OCI-LY3 (cell line): ENCODE measurements at regions not wholly inside any gene's neighbourhood (a gene's known extent, or its start where the extent isn't known, plus 50 kb on each side); places are given as distances from the start of the nearest gene placed in this dataset.

Experiments
- H2AFZ ChIP-seq: fragments of 200-600, 300-600 bp; shearing (Covaris generic); 2 replicates; pipeline ENCODE4 v1.6.0; 2014; ENCODE audit warnings: antibody characterized with exemption, low read depth, low read length
- H3K27ac ChIP-seq: fragments of 200-600, 300-600 bp; sonication (generic); 2 replicates; pipeline ENCODE4 v1.5.1; 2014; ENCODE audit warnings: mild to moderate bottlenecking, low read length, moderate library complexity, mixed read lengths
- H3K27me3 ChIP-seq: fragments of 200-600, 300-600 bp; sonication (generic); 2 replicates; pipeline ENCODE4 v1.6.1; 2014; ENCODE audit warnings: low read depth, low read length, mixed read lengths
- H3K36me3 ChIP-seq: fragments of 200-600, 300-600 bp; sonication (generic); replicated peaks from 2 replicates; pipeline ENCODE3; 2014; ENCODE audit warnings: low read depth, low read length, mixed read lengths
- H3K4me1 ChIP-seq: fragments of 300-600, 200-600 bp; sonication (generic); 2 replicates; pipeline ENCODE4 v1.6.1; 2014; ENCODE audit warnings: low read length, mixed read lengths
- H3K4me2 ChIP-seq: fragments of 200-600, 300-600 bp; sonication (generic); 2 replicates; pipeline ENCODE4 v1.6.1; 2014; ENCODE audit warnings: low read length, mixed read lengths
- H3K4me3 ChIP-seq: fragments of 300-600, 200-600 bp; sonication (generic); 2 replicates; pipeline ENCODE4 v1.5.1; 2014; ENCODE audit warnings: antibody characterized with exemption, mild to moderate bottlenecking, low read length, moderate library complexity
- H3K79me2 ChIP-seq: fragments of 300-600, 200-600 bp; shearing (Covaris generic); 2 replicates; pipeline ENCODE4 v1.6.1; 2014; ENCODE audit warnings: mild to moderate bottlenecking, low read length, mixed read lengths
- H3K9ac ChIP-seq: fragments of 300-600, 200-600 bp; shearing (Covaris generic); 2 replicates; pipeline ENCODE4 v1.6.0; 2014; ENCODE audit warnings: mild to moderate bottlenecking, low read length, moderate library complexity
- H3K9me3 ChIP-seq: fragments of 200-600, 300-600 bp; shearing (Covaris generic); 2 replicates; pipeline ENCODE4 v1.6.1; 2014; ENCODE audit warnings: low read length, mixed read lengths; ENCODE audit not compliant: insufficient read depth
- H4K20me1 ChIP-seq: fragments of 200-600, 300-600 bp; sonication (generic); 2 replicates; pipeline ENCODE4 v1.6.1; 2016; ENCODE audit warnings: low read length, mixed read lengths; ENCODE audit not compliant: insufficient read depth
- CTCF ChIP-seq: fragments of 200-600, 300-600 bp; sonication (generic); IDR thresholded peaks from 2 replicates; pipeline ENCODE4 v1.5.1; 2014; ENCODE audit warnings: antibody characterized with exemption, low read length, low read depth
- EZH2phosphoT487 ChIP-seq: fragments of 200-600 bp; shearing (Covaris generic); IDR thresholded peaks from 2 replicates; pipeline ENCODE4 v1.6.1; 2018; ENCODE audit warnings: antibody characterized with exemption, mixed run types, low read depth

GRCh38 chr6:44657206-44657819 is 269.8 kb downstream of the CDC5L start:
- peaks cover 19% of the 10 kb centered on the region for H3K4me1 ChIP-seq
- no peaks in the 10 kb centered on the region for H3K79me2 ChIP-seq
- no peaks in the 10 kb centered on the region for H3K36me3 ChIP-seq
- no peak overlapping the region for H2AFZ ChIP-seq
- H3K9ac ChIP-seq = no peak overlapping the region
- no peak overlapping the region for H3K4me3 ChIP-seq
- no peak overlapping the region for H3K4me2 ChIP-seq
- no peak overlapping the region for H3K27ac ChIP-seq
- peaks cover 9% of the 10 kb centered on the region for H3K27me3 ChIP-seq
- TF ChIP-seq EZH2phosphoT487 (no peak), CTCF (peak; percentile 14; the same call in 1 of the 2 replicates)
- no peaks in the 10 kb centered on the region for H4K20me1 ChIP-seq
- H3K9me3 ChIP-seq = 0 out of 2 replicates have a peak, but pooled peaks cover 3% of the 10 kb centered on the region

GRCh38 chr6:44658571-44658970 is 271.1 kb downstream of the CDC5L start:
- H3K4me1 ChIP-seq = peaks cover 30% of the 10 kb centered on the region
- no peak overlapping the region for H3K9ac ChIP-seq
- H3K36me3 ChIP-seq = no peaks in the 10 kb centered on the region
- TF ChIP-seq CTCF (no peak), EZH2phosphoT487 (no peak)
- 0 out of 2 replicates have a peak, but pooled peaks cover 3% of the 10 kb centered on the region for H3K9me3 ChIP-seq
- no peak overlapping the region for H3K4me2 ChIP-seq
- no peaks in the 10 kb centered on the region for H4K20me1 ChIP-seq
- no peaks in the 10 kb centered on the region for H3K79me2 ChIP-seq
- no peak overlapping the region for H3K4me3 ChIP-seq
- peaks cover 8% of the 10 kb centered on the region for H3K27me3 ChIP-seq
- no peak overlapping the region for H3K27ac ChIP-seq
- no peak overlapping the region for H2AFZ ChIP-seq

- Histone ChIP-seq H3K4me1 (peaks cover 23% of the 10 kb centered on the region), H3K4me2 (no peak overlapping the region)
Observed at GRCh38 chr6:44659726-44660125, 272.2 kb downstream of the CDC5L start.

More at GRCh38 chr6:44659726-44660125, 272.2 kb downstream of the CDC5L start:
- H2AFZ ChIP-seq = no peak overlapping the region
- H3K36me3 ChIP-seq = no peaks in the 10 kb centered on the region
- H3K4me3 ChIP-seq = no peak overlapping the region
- no peak overlapping the region for H3K9ac ChIP-seq
- H3K9me3 ChIP-seq = 0 out of 2 replicates have a peak, but pooled peaks cover 3% of the 10 kb centered on the region
- TF ChIP-seq EZH2phosphoT487 (no peak), CTCF (no peak)
- H3K27me3 ChIP-seq = no peaks in the 10 kb centered on the region
- no peaks in the 10 kb centered on the region for H4K20me1 ChIP-seq
- H3K27ac ChIP-seq = no peak overlapping the region
- H3K79me2 ChIP-seq = no peaks in the 10 kb centered on the region
